ENCODE measurements at regions not wholly inside any gene's neighbourhood (a gene's known extent, or its start where the extent isn't known, plus 50 kb on each side); places are given as distances from the start of the nearest gene placed in this dataset.

- H3K27me3 Mint-ChIP-seq: no peaks in the 10 kb centered on the region
- intact Hi-C loops (cut with micrococcal nuclease): no loop called here
- H3K4me1 Mint-ChIP-seq: no peaks in the 10 kb centered on the region
- CTCF ChIA-PET: no interaction called here
- H3K27ac Mint-ChIP-seq: no peak overlapping the region
- no peaks in the 10 kb centered on the region for H3K36me3 Mint-ChIP-seq (ENCODE audit: low read depth)
- no peak for TF ChIP-seq CTCF (IDR thresholded peaks at IDR 0.05)
- H3K4me3 Mint-ChIP-seq: no peak overlapping the region
- DNase-seq (no peak), ATAC-seq (ENCODE audit: low read depth) (no peak)
- H3K9me3 Mint-ChIP-seq: no peaks in the 10 kb centered on the region
- POLR2A ChIA-PET: no interaction called here
Measured at GRCh38 chr13:72463561-72463960, 263.9 kb downstream of the MZT1 start.

GRCh38 chr13:72462726-72463125, 264.7 kb downstream of the MZT1 start:
- DNase-seq (no peak), ATAC-seq (ENCODE audit: low read depth) (no peak)
- Mint-ChIP-seq H3K27me3 (no peaks in the 10 kb centered on the region), H3K4me1 (no peaks in the 10 kb centered on the region), H3K9me3 (no peaks in the 10 kb centered on the region), H3K4me3 (no peak overlapping the region), H3K27ac (no peak overlapping the region), H3K36me3 (ENCODE audit: low read depth) (no peaks in the 10 kb centered on the region)
- TF ChIP-seq CTCF (IDR thresholded peaks at IDR 0.05): no peak
- CTCF ChIA-PET: no interaction called here
- POLR2A ChIA-PET: no interaction called here
- intact Hi-C loops (cut with micrococcal nuclease): no loop called here

GRCh38 chr13:72462166-72462565, 265.3 kb downstream of the MZT1 start:
- no peak for ATAC-seq (ENCODE audit: low read depth)

DNA sequence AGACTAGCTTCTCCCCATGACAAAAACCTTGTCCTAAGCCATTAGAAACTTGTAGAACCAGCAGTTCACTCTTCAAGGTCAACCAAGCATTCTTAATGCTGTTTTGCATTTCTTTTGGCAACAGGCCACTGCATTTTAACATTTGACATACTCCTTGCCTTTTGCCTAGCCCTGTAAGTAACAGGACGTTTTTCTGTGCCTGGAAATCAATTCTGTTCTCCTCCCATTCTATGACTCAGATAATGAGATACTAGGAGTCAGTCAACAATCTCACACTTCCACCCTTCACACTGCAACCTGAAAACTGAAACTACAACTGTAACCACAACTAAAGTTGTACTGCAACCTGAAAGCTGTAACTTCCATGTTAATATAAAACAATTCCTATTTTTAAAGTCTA, 268.7 kb downstream of the MZT1 start:
- no peak for ATAC-seq (ENCODE audit: low read depth)
- no peaks in the 10 kb centered on the region for H3K9me3 Mint-ChIP-seq
- no peak overlapping the region for H3K27ac Mint-ChIP-seq
- TF ChIP-seq CTCF (IDR thresholded peaks at IDR 0.05): no peak
- intact Hi-C loops (cut with micrococcal nuclease): no loop called here
- CTCF ChIA-PET: no interaction called here
- POLR2A ChIA-PET: no interaction called here
- no peak overlapping the region for H3K4me3 Mint-ChIP-seq
- no peaks in the 10 kb centered on the region for H3K4me1 Mint-ChIP-seq
- DNase-seq: no peak
- no peaks in the 10 kb centered on the region for H3K36me3 Mint-ChIP-seq (ENCODE audit: low read depth)
- no peaks in the 10 kb centered on the region for H3K27me3 Mint-ChIP-seq

More at GRCh38 chr13:72462166-72462565, 265.3 kb downstream of the MZT1 start:
- intact Hi-C loops (cut with micrococcal nuclease): no loop called here
- ChIA-PET POLR2A (no interaction called here), CTCF (no interaction called here)
- Mint-ChIP-seq H3K9me3 (no peaks in the 10 kb centered on the region), H3K36me3 (ENCODE audit: low read depth) (no peaks in the 10 kb centered on the region), H3K4me1 (no peaks in the 10 kb centered on the region), H3K27me3 (no peaks in the 10 kb centered on the region), H3K27ac (no peak overlapping the region), H3K4me3 (no peak overlapping the region)
- TF ChIP-seq CTCF (IDR thresholded peaks at IDR 0.05): no peak
- no peak for DNase-seq

DNA sequence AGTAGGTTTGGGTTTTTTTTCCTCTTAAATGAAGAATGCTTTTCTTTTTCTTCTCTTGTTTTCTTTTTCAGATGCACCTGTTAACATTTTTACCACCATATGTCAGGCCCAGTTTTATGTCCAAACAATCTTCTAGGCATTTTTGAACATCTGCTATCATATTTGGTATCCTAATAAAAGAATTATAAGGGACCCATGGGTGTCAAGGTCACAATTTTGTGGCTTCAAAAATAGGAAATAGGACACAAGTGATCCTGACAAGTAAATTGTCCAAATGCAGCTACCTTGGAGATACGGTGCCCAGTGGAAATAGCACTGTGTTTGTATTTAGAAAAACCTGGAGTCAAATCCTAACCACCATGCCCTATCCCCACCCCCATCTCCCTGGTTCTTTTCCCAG, 270.3 kb downstream of the MZT1 start:
- CTCF ChIA-PET: interaction anchor here (0.6 kb wide), 1 partner anchor 738 kb away, joined by 3 read pairs; no protein-coding TSS in a partner anchor
- Mint-ChIP-seq H3K9me3 (peaks cover 2% of the 10 kb centered on the region), H3K27me3 (no peaks in the 10 kb centered on the region), H3K27ac (no peak overlapping the region), H3K4me1 (no peaks in the 10 kb centered on the region), H3K4me3 (no peak overlapping the region), H3K36me3 (ENCODE audit: low read depth) (no peaks in the 10 kb centered on the region)
- ATAC-seq (ENCODE audit: low read depth) (no peak), DNase-seq (no peak)
- TF ChIP-seq CTCF (IDR thresholded peaks at IDR 0.05): no peak
- intact Hi-C loops (cut with micrococcal nuclease): no loop called here
- POLR2A ChIA-PET: no interaction called here

All from activated B cell treated with CpG ODN at 0.5 μM for 24 hours (primary cell).